Left colon (tissue), 2 donors: ENCODE measurements at regions not wholly inside any gene's neighbourhood (a gene's known extent, or its start where the extent isn't known, plus 50 kb on each side); places are given as distances from the start of the nearest gene placed in this dataset.
A peak's percentile ranks its signal among the peaks of the same experiment; 100 is the strongest.

Source experiments
- ATAC-seq: fragments of 200-7000 bp; cut with Tn5 transposase; one replicate; pipeline ENCODE4 v1.9.1; 2020; ENCODE audit warnings: mild to moderate bottlenecking, moderate library complexity
- DNase-seq, 2 donors: peaks; one replicate each; pipeline ENCODE4 v3.0.0-alpha.2; 2020
- intact Hi-C, 2 donors: fragments of 100-400 bp; cut with DNase I in 1 of 2; cut with micrococcal nuclease in 1 of 2; formaldehyde crosslinking; loops; one replicate each; pipeline versions ENCODE4 v1.11.2 to v1.14.0; 2022; cut with DNase I, micrococcal nuclease
- donor health status: DM: no; HTN: no; CAD: no.
- donor health status: DM: yes; HTN: yes; CAD: no.

DNA sequence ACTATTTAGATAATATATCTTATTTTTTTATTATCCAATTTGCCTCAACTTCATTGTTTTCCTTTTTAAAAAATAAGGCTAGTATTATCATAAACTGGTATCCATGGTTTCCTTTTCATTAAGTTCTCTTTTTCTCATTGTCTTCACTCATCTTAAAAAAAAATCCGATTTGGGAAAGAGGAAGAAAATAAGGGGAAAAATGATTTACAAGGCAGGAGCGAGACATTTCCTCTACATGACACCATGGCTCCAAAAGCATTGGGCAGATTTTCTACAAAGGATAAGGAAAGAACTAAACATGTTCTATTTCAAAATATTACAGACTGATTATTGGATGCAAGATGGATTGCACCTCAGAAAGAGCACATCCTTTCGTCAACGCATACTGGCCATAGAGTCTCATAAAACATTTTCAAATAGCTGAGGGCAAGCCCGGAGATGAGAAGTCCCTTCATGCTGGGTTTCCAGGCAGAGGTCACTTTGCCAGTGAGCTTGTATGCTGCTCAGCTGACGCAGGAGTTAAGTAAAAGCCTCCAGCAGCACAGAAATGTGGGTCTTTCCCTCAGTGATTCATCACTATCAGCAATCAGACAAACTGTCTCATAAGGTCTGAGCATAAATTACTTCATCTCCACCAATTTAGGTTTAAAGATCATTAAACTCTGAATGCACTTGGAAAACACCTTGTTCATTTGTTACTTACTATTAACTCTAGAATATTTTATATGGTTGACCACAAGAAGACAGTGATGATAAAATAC lies 129.0 kb upstream of the TNFAIP3 start:
- DNase-seq (no peak), ATAC-seq (no peak)
- intact Hi-C loops: no loop called here

DNA sequence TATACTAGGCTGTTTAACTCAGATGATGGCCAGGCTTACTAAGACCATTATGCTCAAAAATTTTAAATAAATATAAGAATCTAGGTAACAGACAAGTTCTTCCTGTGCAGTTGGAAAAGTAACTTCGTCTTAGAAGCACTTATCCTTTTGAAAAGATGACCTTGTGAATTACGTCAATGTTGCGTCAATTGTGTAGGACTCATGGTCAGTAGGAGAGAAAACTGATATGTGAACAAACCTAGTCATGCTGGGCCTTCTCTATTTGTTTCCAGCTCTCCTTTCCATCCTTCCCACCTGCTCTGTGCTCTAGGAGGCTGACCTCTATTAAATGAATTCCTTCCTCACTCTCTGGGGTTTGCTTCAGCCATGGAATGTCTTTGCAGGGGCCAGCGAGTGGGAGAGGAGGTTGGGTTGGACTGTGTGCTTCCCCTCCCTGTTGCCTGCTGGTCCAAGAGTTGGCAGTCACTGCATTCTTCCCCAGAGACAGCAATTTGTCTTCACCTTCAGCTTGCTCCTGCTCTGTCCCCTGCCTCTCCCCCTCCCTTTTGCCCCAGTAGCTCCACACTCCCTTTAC lies 128.0 kb upstream of the TNFAIP3 start:
- ATAC-seq: no peak
- no peak for DNase-seq
- intact Hi-C loops: no loop called here

DNA sequence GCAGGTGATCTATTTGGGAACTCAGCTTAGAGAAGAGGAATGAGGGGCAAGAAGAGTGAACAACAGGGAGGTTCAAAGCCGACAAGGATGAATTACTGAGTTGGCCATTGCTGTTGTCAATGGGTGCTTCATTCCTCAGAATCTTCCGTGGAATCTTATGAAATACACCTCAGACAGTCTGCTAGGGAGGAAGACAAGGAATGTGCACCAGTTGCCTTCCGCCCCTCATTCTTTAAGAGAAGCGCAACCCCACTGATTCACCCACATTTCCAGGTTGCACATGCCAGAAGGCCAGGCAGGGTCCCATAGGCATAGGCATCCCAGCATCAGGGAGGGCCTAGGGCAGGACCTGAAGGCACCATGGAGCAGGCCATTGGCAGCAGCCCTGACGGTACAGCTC lies 127.5 kb upstream of the TNFAIP3 start:
- intact Hi-C loops: no loop called here
- ATAC-seq: no peak

DNA sequence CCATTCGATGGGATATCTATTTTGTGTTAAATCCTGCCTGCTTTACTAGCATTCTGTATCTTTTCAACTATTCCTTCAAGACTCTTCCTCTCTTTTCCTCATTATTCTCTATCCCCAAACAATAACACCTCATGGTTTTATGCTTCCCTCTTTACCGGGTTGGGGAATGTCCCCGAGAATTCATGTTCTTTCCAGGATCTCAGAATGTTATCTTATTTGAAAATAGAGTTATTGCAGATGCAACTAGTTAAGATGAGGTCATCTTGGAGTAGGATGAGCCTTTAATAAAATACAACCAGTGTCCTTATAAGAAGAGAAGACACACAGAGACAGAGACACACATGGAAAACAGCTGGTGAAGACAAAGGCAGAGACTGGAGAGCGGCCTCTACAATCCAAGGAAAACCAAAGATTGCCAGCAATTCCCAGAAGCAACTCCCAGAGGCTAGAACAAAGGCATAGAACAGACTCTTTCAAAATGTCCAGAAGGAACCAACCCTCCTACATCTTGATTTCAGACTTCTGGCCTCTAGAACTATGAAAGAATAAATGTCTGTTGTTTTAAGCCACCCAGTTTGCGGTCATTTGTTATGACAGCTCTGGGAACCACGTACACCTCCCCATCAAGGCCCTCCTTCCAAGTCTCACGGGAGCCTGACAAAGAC lies 126.8 kb upstream of the TNFAIP3 start:
- ATAC-seq: no peak
- intact Hi-C loops: no loop called here
- no peak for DNase-seq

More for the DNA sequence above, 127.5 kb upstream of the TNFAIP3 start:
- no peak for DNase-seq

DNA sequence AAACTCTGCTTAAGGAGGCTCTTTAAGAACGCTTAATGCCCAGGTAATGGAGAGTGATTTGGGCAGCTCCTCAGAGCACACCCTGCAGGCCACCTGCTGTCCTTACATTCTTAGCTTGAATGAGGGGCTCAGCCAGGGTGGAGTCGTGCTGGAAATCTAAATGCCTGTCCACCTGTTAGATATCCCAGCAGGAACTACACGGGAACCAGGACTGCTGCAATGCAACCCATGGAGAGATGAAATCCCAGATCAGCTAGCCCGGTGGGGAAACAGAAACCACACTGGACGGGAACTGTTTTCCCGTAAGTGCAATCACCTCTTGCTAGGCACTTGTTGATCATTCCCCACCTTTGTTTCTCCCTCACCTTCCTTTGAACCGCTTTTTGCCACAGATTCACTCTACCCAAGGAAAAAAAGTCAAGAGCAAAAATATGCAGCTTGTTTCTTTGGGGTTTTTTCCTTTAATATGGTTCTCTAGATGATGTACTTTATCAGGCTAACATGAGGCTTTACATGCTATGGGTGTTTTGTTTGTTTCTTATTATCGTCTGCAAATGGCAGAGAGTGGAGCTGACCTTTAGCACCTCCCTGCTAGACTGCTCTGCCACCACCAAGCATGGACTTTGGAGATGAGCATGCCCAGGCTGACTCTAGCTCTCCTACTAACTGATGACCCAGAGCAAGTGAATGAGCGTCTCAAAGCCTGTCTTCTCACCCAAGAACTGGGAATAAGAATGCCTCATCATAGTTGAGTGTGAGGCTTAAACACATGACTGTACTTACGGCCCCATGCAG lies 125.9 kb upstream of the TNFAIP3 start:
- intact Hi-C loops: no loop called here
- DNase-seq: no peak

DNA sequence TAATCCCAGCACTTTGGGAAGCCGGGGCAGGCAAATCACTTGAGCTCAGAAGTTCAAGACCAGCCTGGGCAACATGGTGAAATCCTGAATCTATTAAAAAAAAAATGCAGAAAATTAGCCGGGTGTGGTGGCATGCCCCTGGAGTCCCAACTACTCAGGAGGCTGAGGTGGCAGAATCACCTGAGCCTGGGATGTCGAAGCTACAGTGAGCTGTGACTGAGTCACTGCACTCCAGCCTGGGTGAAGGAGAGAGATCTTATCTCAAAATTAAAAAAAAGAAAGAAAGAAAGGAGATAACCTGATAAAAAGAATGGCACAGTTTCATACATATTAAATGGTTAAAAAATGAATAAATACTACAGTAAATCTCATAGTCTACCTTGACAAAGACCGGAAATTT lies 123.6 kb upstream of the TNFAIP3 start:
- intact Hi-C loops: no loop called here
- no peak for ATAC-seq
- no peak for DNase-seq

More for the DNA sequence above, 125.9 kb upstream of the TNFAIP3 start:
- peak; percentile 49 for ATAC-seq

DNA sequence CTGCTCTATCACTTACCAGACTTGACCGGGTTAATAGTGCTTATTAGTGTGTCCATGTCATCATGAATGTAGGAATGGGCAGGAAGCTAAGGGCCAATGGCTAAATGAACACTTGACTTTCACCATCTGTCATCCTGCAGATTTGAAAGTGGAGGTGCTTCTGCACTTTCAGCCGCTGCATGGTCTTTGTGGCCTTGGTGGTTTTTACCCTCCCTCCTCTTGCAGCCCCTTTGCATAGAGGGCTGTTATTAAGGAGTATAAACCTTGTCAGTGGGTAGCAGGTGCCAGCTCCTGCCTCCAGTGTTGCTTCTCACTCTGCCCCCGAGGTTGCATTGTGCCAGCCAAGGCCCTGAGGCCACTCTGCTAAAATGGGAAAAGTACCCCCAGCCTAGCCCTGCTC lies 122.2 kb upstream of the TNFAIP3 start:
- no peak for ATAC-seq
- no peak for DNase-seq
- intact Hi-C loops: no loop called here

DNA sequence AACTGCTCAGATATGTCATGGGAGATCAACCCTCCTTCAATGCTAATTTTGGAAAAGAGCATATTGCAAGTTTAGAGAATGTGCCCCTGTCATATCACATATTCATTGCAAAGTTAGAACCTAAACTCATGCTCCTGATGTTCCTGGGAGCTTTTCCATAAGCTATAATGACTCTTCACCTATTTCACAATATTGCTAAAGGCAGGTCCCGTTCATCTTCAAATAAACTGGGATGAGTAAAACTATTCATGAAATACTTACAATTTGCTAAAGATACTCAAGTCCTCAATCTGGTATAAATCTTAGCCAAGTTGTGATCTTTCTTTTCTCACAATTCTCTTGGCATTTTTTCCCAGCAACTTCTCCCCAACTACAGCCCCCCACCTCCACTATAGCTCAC lies 121.7 kb upstream of the TNFAIP3 start:
- DNase-seq (no peak), ATAC-seq (no peak)
- intact Hi-C loops: no loop called here

DNA sequence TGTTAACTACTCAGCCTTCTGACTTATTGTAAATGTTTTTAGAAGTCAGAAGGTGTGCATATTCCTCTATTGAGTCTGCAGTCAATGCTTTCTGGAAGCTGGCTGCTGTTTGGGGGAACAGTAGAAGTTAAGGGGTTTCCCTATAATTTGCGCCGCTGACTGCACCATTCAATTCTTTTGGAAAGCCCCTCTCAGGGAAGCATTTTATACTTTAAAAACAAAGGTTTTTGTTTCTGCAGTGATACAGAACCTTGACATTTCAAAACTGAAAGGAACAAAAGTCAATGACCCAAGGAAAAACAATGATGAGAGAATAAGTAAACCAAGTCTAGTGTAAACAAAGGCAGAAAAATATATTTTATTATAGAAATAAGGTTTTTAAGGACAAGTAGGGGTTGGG lies 120.8 kb upstream of the TNFAIP3 start:
- intact Hi-C loops: no loop called here

DNA sequence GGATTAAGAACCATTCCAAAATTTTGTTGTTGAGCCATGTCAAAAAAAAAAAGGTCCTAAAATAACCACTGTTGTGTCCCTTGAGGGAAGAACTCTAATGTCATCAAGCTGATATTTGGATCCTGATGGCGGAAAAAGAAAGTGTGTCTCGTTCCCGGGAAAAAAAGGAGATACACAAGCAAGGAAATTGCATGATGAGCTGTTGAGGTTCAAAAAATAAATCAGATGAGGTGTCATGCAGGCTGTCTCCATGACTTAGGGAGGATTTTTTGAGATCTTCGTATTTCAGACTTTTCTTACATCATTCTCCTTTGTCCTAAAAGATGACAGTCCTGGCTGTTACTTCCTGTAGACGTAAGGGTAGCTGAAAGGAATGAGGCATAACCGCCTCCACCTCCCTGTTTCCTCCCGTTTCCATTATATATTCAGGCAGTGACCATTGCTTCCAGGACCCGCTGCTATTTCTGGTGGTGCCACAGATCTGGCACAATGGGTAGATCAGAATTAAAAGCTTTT lies 117.3 kb upstream of the TNFAIP3 start:
- no peak for DNase-seq
- no peak for ATAC-seq
- intact Hi-C loops: no loop called here

More for the DNA sequence above, 120.8 kb upstream of the TNFAIP3 start:
- no peak for ATAC-seq
- DNase-seq: no peak

DNA sequence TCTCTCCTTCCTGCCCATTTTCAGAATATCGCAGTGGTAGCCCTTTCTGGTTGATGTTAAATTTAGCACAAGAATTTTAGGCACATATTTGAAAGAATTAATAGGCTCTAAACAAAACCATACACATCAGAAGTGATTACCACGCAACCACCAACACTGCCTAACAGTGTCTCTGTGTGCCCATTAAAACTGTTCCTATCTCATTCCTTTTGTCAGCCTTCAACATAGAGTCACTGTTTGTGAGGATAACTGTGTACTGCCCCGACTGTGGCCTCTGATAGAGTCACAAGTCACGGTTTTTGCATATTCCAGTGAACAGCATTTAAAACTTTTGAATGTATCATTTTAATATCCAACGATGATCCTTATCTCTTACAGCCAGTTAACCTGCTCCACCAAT lies 116.8 kb upstream of the TNFAIP3 start:
- ATAC-seq (no peak), DNase-seq (no peak)
- intact Hi-C loops: no loop called here

DNA sequence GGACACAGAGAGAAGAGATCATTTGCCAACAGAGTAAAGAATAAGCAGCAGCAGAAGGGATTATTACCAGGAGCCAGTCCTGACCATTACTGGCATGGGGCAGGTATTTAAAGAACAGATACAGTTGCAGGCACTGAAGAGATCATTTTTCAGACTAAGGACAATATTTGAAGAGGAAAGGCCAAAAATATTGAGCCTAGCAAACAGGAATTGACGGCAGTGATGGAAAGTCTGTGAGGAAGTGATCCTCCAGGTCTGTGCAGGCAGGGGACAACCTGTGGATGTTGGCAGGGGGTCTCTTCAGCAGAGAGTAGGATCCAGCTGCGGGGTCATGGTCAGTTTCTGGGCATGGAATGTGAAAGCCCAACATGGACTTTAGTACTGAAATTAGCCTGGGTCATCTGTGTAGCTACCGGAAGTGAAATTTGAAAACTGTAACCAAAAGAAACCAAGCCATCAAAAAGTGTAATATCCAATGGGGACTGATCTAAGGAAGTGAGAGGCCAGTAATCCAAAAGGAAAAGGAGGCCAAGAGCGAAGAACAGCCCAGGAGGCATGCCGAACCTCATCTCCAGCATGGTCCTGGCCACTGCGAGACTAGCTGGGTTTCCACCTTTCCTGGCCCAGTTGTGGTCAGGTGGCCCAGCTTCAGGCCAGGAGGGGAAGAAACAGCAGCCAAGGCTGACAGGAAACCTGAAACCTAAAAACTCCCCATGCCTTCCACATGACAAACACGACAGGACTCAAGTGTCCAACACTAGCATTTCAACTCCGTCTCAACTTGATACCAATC lies 115.1 kb upstream of the TNFAIP3 start:
- intact Hi-C loops: no loop called here
- ATAC-seq (no peak), DNase-seq (no peak)

DNA sequence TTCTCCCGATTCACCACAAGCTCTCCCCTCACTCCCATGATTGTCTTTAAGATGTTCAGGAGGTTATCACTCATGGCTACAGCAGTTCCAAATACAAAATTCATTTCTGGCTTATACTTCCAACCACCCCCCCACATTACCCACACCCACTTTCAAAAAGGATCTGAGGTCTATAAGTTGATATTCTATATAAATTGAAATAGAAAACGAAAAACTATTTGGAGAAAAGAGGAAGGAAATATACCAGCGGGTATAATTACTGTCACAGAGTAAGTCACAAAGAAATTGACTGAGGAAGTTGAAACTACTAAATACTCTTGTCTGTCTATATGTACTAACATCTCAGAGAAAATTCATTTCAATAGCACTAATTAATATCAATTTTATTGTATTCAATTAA lies 112.7 kb upstream of the TNFAIP3 start:
- no peak for DNase-seq
- no peak for ATAC-seq
- intact Hi-C loops: no loop called here

DNA sequence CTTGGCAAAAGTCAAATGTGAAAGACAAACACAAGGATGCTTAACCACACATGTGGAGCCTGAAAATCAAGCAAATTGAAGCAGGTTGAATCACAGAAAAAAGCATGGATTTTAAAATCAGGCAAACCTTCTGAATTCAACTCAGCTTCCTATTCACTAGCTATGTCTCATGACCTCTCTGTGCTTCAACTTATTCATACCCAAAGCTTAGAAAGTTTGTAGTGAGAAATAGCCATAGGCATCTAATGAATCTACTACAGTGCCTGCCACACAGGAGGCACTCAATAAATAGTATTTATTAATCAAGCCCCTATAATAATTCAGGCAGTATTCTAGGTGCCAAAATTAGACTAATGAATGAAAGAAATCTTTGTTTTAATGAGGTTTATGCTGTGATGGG lies 112.2 kb upstream of the TNFAIP3 start:
- DNase-seq (no peak), ATAC-seq (no peak)
- intact Hi-C loops: no loop called here

DNA sequence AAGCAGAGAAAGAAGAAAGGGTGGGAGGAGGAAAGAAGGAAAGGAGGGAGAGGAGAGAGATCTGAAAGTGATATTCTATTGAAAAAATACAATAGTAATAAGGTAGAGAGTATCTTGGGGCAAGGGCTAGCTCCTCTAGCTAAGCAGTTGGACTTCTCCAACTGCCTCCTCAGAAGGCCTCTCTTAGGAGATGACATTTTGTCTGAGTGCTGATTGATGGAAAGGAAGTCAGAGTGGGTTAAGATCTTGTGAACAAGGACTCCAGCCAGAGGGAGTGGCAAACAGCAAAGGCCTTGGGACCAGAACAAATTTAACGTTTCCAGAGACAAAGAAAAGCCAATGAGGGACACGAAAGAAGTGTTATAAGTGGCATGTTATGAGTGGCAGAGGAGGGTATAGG lies 111.8 kb upstream of the TNFAIP3 start:
- no peak for DNase-seq
- no peak for ATAC-seq
- intact Hi-C loops: no loop called here

DNA sequence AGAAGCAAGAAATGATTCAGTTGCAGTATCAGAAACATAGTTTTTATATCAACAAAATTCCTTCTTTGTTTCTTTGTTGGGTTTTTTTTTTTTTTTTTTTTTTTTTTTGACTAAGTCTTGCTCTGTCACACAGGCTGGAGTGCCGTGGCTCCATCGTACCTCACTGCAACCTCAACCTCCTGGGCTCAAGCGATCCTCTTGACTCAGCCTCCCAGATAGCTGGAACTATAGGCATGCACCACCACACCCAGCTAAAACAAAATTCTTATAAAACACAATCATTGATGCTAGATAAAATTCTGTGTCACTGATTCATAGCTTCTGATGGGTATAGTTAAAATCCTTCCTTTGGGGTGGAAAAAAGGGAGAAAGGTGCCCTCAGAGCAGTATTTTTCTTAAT lies 110.3 kb upstream of the TNFAIP3 start:
- DNase-seq: no peak
- intact Hi-C loops: no loop called here
- ATAC-seq: no peak

DNA sequence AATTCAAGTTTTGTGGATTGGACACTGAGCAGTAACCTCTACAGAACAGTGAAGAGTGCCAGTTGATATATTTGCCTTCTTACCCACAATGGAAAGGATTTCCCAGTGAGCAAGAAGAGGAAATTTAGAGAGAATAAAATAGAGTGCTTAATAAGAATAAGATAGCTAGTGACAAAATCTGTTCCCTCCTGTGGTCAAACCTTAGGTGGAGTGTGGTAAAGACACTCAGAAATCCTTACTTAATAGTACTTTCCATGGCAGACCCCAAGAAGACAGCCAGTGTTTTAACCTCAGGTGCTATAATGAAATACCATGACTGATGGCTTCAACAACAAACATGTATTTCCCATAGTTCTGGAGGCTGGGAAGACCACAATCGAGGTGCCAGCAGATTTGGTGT lies 108.4 kb upstream of the TNFAIP3 start:
- intact Hi-C loops: no loop called here
- ATAC-seq (no peak), DNase-seq (no peak)

DNA sequence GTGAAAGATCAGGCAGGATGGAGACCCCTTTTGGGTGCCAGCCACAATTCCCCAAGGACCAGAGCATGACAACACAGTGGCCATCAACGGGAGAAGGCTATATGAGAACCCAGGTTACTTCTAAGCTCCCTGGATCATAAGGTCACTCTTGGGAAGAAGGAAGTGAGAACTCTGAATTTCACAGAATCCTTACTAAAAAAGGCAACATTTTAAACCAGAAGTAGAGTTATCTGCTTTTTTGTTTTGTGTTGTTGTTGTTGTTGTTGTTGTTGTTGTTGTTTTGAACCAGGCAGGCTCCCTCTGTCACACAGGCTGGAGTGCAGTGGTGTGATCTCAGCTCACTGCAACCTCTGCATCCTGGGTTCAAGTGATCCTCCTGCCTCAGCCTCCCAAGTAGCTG lies 107.4 kb upstream of the TNFAIP3 start:
- intact Hi-C loops: no loop called here
- DNase-seq (no peak), ATAC-seq (no peak)

DNA sequence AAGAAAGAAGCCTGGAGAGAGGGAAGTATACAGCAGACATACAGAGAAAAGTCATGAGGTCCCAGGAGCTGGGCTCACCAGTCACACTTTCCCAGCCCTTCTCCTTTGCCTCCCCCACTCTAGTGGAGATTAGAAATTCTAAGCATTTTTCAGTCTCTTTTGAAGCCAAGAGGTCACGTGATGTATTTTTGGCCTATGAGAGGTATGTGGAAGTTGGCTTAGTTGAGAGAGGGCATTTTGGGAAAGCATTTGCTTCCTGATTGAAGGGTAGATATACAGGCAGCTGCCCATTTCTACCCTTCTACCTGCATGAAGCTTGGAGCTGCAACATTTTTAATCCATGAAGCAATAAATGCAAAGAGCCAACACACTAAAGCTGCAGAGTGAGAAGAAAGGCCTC lies 106.0 kb upstream of the TNFAIP3 start:
- intact Hi-C loops: no loop called here
- DNase-seq (no peak), ATAC-seq (no peak)
